ENCODE measurements at regions not wholly inside any gene's neighbourhood (a gene's known extent, or its start where the extent isn't known, plus 50 kb on each side); places are given as distances from the start of the nearest gene placed in this dataset.

DNA sequence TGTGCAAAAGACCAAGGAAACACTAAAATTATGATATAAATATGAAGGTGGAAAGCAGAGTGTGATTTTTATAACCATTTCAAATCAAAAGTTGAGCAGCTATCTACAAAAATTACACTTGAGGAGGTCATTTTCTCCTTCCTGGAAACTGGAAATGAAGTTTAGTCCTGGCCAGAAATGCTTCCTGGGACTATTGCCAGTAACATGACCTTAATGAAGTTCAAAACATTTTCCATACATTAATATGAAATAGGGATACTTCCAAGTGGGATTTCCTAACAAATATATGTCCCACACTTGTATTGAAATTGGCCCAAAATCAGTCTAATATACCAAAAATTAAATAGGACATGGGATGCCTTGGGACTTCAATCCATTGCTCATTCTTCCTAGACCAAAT lies 1556.8 kb upstream of the MIR17HG start:
- ATAC-seq (ENCODE audit: poor library complexity) (no peak), DNase-seq (no peak)
- intact Hi-C loops (cut with DNase I), result no loop called here

DNA sequence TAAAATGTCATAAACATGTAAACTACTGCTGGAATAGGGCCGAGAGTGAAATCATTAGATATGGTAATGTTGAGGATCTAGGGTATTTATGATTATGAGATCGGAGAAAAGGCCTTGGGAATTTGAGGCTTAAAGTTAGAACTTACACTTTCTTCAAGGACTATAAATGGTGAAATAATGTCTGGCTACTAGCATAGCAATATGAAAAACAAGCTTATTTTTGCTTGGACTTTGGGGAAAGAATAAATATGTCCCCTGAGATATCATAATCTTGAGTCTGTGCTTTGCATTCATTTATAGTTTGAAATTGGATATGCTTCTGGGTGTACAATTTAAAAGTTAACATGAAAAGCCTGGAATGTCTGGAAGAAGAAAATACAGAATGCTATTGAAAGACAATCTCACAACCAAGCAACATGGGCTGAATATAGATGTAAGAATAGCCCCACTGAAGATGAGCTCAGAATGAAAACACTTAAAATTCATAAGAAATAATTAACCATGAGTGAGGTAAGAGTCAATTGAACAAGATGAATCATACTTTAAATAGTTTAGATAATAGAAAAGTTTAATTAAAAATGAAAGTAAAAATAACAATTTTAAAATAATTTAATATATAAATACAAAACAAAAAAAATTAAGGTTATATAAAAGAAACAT lies 1555.4 kb upstream of the MIR17HG start:
- ATAC-seq (ENCODE audit: poor library complexity) (no peak), DNase-seq (no peak)
- intact Hi-C loops (cut with DNase I), result no loop called here

DNA sequence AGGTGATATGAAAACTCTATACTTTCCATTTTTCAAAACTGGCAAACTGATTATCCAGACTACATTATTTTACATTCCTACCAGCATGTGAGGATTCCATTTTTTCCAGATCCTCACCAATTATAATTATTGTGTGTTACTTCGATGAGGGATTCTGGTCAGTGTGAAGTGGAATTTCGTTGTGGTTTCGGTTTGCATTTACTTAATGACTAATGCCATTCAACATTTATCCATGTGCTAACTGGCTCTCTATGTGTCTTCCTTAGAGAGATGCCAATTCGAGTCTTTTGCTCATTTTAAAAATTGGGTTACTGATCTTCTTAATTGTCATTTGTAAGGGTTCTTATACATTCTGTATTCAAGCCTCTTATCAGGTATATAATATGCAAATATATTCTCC lies 1551.3 kb upstream of the MIR17HG start:
- ATAC-seq (ENCODE audit: poor library complexity), result no peak
- intact Hi-C loops (cut with DNase I), result no loop called here

DNA sequence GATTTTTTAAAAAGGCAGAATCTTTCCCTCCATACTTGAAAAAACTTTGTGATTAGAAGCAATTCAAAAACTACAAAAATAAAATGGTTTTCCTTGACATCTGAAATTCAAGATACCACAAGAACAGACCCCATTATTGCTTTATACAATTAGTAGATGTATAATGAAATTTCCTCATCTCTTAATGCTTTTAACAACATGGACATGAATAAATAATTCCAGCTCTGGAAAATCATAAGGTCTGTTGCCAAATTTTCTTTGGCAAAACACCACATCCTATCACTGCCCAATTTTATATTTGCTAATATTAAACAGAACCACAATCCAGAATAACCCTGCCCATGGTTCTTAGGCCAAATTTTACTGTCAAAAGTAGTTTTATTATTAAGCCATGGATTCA lies 1543.6 kb upstream of the MIR17HG start:
- ATAC-seq (ENCODE audit: poor library complexity) (no peak), DNase-seq (no peak)
- intact Hi-C loops (cut with DNase I), result no loop called here

More for the DNA sequence above, 1551.3 kb upstream of the MIR17HG start:
- no peak for DNase-seq

DNA sequence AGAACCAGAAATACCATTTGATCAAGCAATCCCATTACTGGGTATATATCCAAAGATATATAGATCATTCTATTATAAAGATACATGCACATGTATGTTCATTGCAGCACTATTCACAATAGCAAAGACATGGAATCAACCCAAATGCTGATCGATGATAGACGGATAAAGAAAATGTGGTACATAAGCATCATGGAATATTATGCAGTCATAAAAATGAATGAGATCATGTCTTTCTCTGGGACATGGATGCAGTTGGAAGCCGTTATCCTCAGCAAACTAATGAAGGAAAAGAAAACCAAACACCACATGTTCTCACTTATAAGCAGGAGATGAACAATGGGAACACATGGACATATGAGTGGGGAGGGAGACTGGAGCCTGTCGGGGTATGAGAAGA lies 1540.9 kb upstream of the MIR17HG start:
- intact Hi-C loops (cut with DNase I), result no loop called here
- DNase-seq, result no peak
- ATAC-seq (ENCODE audit: poor library complexity), result no peak

DNA sequence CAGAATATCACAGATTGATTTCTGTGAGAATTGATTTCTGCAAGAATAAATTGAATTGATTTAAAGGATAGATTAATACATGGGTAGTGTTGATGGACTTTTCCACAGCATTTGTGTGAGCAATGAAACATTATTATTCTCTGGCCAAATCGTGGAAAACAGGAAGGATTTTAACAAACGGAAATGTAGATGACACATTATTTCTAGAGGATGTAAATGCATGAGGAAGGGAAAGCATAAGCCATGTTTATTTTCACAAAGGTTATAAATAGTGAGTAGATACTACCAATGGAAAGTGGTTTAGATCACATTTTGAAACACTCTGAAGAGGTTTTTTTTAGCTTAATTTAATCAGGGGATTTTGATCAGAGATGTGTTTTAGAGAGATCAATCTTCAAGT lies 1534.6 kb upstream of the MIR17HG start:
- no peak for DNase-seq
- no peak for ATAC-seq (ENCODE audit: poor library complexity)
- intact Hi-C loops (cut with DNase I), result no loop called here

DNA sequence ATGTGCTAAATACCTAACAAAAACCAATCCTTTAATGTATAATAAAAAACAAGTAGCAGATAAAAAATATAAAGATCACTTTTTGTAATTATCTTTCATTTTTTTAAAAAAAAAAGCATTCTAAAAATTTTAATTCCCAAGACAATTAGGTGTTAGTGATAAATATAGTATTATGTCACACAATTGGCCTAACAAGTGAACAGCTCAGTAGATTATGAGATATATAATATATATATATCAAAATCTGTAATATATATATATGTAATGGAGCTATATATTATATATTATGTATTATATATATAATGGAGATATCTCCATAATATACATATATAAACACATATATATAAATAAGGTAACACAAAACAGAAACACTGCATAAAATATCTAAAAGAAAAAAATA lies 1531.1 kb upstream of the MIR17HG start:
- DNase-seq, result no peak
- ATAC-seq (ENCODE audit: poor library complexity), result no peak
- intact Hi-C loops (cut with DNase I), result no loop called here

DNA sequence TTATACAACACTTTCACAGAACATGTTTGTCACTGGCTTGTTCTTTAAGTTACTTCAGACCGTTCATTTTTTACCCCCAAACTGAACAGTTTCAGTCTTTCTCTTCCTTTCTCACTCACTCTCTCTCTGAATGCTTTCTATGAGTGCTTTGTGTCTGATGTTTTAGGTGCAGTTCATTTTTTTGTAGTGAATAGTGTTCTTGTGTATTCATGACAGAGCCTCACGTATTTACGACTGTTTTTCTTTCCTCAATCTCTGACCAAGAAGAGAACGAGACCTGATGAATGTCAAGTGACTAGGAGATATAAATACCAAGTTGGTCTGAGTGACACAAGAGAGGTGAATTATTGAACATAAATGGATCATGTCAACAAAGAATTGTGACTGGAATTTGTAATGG lies 1525.0 kb upstream of the MIR17HG start:
- DNase-seq, result no peak
- ATAC-seq (ENCODE audit: poor library complexity), result no peak
- intact Hi-C loops (cut with DNase I), result no loop called here

DNA sequence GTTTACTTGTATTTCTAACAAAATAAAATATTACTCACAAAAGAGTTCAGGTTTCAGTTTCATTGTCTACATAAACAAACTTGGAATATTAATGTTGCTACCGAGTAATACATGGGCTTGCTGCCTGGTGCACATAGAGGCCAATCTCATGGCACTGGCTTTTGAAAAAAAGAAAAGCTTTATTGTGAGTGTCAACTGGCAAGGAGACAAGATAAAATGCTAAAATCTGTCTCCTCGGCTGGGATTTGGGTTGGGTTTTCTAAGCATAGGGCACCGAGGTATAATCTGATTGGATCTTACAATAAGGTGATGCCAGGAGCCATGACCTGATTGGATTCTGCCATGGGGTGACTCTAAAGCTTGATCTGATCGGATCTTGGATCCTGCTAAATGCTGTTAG lies 1519.9 kb upstream of the MIR17HG start:
- intact Hi-C loops (cut with DNase I), result no loop called here
- DNase-seq, result no peak
- no peak for ATAC-seq (ENCODE audit: poor library complexity)

DNA sequence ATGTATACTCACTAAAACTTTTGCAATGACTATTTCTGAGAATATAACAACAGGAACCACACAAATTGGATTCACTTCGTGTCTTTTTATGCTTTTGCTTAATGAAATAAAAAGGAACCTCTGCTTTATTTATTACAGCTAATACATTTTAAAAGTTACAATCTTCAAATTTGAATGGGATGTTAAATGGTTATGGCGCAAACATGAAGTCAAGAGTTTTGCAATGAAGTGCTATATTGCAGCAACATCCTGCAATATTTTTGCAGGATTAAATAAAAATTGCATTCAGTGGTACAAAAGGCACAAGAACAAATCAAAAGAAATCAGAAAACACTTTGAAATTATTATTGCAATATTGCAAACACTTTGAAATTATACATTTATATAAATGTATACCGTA lies 1519.0 kb upstream of the MIR17HG start:
- DNase-seq (no peak), ATAC-seq (ENCODE audit: poor library complexity) (no peak)
- intact Hi-C loops (cut with DNase I), result no loop called here

DNA sequence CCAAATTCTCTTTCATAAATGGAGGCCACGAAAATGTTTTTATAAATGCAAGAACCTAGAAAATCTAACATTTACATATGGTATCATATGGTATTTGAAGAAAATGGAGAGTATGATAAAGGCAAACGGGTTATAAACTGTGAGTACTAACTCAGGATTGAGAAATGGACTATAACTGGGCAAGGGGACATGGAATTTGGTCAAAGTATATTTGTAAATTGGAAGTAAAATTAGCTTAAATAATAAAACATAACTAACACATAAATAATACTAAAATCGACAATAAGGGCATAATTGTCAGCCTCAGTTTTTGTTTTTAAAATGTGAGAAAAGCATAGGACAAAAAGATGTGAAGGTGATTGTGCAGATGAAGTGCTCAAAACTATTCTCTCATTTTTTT lies 1516.3 kb upstream of the MIR17HG start:
- ATAC-seq (ENCODE audit: poor library complexity) (no peak), DNase-seq (no peak)
- intact Hi-C loops (cut with DNase I), result no loop called here

DNA sequence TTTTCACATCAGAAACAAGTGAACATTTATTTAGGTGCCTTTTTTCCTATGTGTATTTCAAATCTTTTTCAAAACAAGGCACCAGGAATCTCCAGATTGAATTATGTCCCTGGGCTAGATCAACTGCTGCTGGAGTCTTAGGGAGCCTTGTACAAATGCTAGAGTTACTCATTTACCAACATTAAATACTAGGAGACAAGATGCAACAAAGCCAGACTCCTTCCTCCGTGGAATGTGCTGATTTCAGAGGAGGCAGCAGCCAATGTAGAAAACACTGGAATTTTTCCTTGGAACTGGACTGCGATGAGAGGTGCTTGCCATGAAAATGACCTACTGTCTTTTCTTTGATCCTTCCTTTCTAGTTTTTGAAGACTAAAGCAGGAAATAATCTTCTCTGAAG lies 1514.7 kb upstream of the MIR17HG start:
- no peak for ATAC-seq (ENCODE audit: poor library complexity)
- intact Hi-C loops (cut with DNase I), result no loop called here

DNA sequence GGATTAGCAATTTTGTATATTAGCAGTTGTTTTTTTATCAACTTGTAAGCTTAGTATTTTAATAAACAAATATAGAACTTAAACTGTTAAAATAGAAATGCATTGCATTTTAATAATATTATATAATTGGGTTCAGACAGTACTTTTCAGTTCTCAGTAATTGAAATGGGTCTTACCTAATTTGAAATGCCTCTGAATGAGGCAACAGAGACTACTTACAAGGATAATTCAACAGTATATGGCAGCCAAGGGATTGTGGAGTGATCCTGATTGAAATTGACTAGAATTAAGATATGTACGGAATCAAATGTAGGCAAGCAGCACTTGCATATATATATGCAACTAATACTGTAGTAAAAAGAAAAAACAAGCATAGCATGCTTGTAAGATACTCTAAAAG lies 1503.9 kb upstream of the MIR17HG start:
- intact Hi-C loops (cut with DNase I), result no loop called here
- no peak for ATAC-seq (ENCODE audit: poor library complexity)
- DNase-seq, result no peak

More for the DNA sequence above, 1514.7 kb upstream of the MIR17HG start:
- no peak for DNase-seq

DNA sequence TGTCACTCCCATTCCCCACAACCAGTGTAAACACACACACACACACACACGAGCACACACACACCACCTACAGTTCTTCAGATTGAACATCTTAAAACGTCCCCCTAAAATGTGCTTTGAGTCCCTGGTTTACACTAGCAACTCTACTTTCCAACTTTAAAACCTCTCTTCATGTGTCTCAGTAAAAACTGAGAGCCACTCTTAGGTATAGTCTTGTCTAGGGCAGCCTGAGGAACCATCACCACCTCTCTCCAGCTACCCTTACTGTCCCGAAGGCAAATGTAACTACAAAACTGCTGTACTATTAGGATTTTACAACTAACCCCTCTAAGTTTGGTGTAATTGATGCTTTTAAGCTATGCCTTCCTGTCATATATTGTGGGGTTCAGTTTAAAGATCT lies 1501.6 kb upstream of the MIR17HG start:
- ATAC-seq (ENCODE audit: poor library complexity) (no peak), DNase-seq (no peak)
- intact Hi-C loops (cut with DNase I), result no loop called here

DNA sequence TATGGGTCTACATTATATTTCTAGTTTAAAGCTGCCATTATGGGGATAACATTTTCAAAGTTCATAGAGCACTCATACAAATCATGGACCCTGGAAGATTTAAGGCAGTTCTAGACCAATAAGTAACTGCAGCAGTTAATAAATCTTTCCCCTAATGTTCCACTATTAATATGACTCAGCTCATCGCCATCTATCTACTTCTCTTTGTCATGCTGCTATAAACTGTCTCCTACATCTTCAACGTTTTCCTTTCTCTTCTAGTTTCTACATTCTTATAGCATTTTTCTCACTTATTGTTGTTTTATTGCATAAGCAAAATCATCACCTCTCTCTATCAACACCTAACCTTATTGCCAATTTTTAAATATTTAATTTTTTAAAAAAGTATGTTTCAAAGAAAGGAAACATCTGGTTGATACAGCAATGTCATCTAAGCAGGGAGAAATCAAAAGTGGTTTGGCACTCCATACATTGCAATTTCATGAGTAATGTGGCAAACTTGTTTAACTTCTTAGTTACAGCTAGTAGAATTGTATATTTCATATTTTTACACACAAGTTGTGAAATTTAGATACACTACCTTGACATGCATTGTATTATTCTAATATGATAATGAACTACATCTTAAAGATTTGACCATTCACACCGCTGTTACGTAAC lies 1500.4 kb upstream of the MIR17HG start:
- ATAC-seq (ENCODE audit: poor library complexity) (no peak), DNase-seq (no peak)
- intact Hi-C loops (cut with DNase I), result no loop called here

DNA sequence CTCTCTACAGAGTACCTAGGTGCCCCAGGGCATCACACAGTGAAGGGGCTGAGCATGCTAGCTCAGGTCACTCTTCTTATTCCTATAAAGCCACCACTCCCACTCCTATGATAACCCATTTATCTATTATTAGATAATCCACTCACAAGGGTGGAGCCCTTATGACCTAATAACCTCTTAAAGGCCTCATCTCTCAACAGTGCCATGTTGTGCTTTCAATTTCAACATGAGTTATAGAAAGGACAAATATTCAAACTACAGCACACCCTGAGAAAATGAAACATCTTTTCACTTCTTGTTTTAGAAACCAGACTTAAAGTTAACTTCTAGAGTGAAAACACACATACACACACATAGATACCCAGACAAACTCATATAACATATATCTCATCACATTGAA lies 1494.9 kb upstream of the MIR17HG start:
- ATAC-seq (ENCODE audit: poor library complexity), result no peak
- DNase-seq, result no peak
- intact Hi-C loops (cut with DNase I), result no loop called here

DNA sequence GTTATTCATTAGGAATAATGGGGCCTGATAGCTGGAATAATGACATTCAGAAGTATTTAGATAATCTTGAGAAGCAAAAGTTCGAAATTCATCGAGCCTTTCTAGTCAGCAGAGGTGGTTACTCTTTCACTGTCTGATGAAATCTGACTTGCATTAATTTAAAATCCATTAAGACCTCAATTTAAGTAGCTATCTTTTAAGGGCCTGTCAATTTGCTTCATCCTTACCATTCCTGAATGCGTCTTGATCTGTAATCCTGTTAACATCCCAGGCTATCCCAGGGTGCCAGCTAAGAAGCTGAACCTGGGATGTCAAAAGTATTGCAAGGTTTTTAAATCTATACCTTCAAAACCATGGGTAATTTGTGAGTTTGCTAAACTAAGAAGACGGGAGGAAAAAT lies 1491.0 kb upstream of the MIR17HG start:
- intact Hi-C loops (cut with DNase I), result no loop called here
- no peak for ATAC-seq (ENCODE audit: poor library complexity)
- DNase-seq, result no peak

DNA sequence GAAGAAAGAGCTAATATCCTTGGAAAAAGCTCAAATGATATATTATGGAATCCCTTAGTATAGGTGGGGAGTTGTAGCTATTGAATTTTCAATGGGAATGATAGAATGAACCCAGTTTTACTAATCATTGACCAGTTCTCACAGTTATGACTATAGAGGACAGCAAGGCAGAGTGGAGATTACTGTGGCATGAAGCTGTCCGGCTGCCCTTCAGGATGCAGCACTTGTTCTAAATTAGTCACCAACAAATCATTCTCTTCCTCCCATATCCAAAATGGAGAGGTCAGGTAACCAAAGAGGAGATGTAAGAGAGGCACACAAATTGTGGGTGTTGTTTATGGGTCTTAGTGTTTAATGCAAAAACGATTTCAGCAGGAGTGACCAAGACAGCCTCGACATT lies 1490.0 kb upstream of the MIR17HG start:
- DNase-seq (no peak), ATAC-seq (ENCODE audit: poor library complexity) (no peak)
- intact Hi-C loops (cut with DNase I), result no loop called here

DNA sequence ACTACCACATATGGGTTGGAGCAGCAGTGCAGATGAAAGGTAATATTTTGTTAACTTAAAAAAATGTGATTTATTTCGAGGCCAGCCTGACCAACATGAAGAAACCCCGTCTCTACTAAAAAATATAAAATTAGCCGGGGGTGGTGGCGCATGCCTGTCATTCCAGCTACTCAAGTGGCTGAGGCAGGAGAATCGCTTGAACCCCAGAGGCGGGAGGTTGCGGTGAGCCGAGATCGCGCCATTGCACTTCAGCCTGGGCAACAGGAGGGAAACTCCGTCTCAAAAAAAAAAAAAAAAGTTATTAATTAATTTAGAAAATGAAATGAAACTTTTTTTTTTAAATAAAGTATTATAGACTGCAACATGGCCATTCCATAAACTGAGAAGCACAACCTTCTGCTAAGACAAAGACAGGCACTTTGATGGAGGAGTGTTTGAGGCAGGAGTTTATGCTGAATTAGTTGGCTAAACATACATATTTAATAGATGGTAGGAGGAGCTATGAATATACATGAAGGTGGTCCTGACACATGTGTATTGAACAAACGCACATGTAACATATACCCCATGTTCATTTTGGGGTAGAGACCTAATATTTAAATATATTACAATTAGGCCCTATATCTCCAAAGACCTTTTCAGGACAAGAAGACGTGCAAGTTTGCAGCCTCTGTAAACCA lies 1485.3 kb upstream of the MIR17HG start:
- DNase-seq (no peak), ATAC-seq (ENCODE audit: poor library complexity) (no peak)
- intact Hi-C loops (cut with DNase I), result no loop called here

DNA sequence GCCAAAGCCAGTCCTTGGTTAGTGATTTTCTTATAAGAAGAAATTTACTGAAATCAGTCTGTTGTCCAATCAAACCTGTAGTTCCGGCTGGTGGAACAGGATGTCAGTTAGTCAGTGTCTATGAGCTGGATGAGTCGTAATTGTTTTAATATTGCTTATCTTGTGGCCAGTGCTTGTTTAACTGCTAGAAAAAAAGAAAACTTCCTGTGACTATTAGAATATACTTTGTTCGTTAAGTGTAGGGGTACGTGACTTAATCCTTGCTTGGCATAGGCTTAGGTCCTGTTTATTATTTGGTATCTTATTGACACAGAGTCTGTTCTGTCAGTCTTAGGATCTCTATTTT lies 1484.8 kb upstream of the MIR17HG start:
- DNase-seq, result no peak
- ATAC-seq (ENCODE audit: poor library complexity), result no peak
- intact Hi-C loops (cut with DNase I), result no loop called here

Measured in Right ventricle myocardium superior (tissue), 1 donor.